ENCODE measurements at regions not wholly inside any gene's neighbourhood (a gene's known extent, or its start where the extent isn't known, plus 50 kb on each side); places are given as distances from the start of the nearest gene placed in this dataset.

GRCh38 chr6:68575765-68576439, 59.2 kb upstream of the ADGRB3 start:
- TF ChIP-seq CTCF (IDR thresholded peaks at IDR 0.05; ENCODE audit: insufficient read depth, missing control alignments) = no peak
- DNase-seq (ENCODE audit: insufficient read length, low spot score) (no peak), FAIRE-seq (no peak)

- no peak for TF ChIP-seq CTCF (IDR thresholded peaks at IDR 0.05; ENCODE audit: insufficient read depth, missing control alignments)
- no peak for DNase-seq (ENCODE audit: insufficient read length, low spot score)
- FAIRE-seq = no peak
These were observed 62.1 kb upstream of the ADGRB3 start for GRCh38 chr6:68572975-68573374.

DNA sequence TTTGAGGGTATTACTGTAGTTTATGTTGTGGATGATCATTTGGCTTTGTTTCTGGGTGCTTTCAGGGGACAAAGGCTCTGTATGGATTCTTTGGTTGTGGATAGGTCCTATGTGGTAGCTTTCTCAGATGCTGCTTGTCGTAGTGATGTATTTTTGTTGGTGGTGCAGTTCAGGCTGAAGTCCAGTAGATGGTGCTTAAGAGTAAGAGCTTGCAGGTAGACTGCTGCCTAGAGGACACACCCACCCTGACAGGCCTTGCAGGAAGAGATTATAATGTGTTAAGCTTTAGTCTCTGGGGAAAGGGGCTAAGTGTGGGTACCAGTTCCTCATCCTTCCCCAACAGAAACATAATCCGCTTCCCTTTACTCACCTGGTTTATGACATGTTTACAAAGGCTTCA, 62.6 kb upstream of the ADGRB3 start:
- peak; percentile 54 for TF ChIP-seq CTCF (IDR thresholded peaks at IDR 0.05; ENCODE audit: insufficient read depth, missing control alignments)
- FAIRE-seq (peak; percentile 88), DNase-seq (ENCODE audit: insufficient read length, low spot score) (peak; percentile 29)

GRCh38 chr6:68559716-68560115, 75.4 kb upstream of the ADGRB3 start:
- DNase-seq (ENCODE audit: insufficient read length, low spot score) (no peak), FAIRE-seq (peak; percentile 38)
- no peak for TF ChIP-seq CTCF (IDR thresholded peaks at IDR 0.05; ENCODE audit: insufficient read depth, missing control alignments)

DNA sequence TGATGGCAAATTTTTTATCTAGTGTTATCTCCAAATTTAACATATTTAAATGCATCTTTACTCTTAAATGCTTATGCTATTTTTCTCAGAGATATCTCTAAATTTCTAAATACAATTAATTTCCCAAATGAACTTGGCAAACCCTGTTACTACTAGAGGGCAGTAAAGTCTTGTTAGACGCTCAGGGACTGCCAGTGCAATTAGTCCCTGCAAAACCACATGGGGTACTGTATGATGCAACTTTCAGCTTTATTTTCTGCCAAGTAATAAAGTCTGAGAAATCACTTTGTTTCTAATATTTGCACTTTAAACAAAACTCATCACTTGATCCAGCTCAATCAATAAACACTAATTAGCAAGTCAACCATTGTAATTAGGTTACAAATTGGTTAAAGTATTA, 76.0 kb upstream of the ADGRB3 start:
- FAIRE-seq (no peak), DNase-seq (ENCODE audit: insufficient read length, low spot score) (no peak)
- TF ChIP-seq CTCF (IDR thresholded peaks at IDR 0.05; ENCODE audit: insufficient read depth, missing control alignments) = no peak

DNA sequence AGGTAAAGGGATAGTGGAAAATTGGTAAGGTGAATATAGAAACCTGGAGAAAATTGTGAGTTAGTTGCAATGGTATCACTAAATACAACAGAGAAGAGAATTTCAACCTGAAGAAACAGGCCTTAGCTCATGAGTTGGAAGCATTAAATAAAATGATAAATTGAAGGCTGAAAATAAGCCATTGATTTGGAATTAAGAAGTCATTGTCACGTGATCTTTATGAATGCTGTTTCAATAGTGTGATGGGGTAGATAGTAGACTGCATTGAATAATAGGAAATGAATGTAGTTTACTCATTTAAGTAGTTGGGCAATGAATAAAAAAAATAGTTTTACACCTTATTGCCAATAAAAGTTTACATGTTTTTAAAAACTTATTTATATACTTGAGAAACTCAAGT, 88.5 kb upstream of the ADGRB3 start:
- FAIRE-seq (no peak), DNase-seq (ENCODE audit: insufficient read length, low spot score) (no peak)
- TF ChIP-seq CTCF (IDR thresholded peaks at IDR 0.05; ENCODE audit: insufficient read depth, missing control alignments) = no peak

DNA sequence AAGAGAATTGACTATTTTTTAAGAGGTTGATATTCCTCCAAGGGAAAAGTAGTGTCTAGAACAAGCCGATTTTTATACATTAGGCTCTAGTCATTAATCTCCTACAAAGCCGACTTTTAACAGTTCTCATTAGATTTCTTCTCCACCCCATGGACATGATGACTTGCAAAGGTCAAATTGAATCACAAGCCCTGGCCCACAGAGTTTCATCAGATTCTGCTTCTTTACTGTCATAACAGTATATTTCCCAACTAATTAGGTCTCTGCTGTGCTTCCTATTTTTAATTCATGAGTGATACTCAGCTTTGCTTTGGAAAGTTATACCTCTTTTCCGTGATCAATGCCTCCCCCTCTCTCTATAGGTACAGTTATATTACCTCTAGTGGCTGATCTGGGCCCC, 90.6 kb upstream of the ADGRB3 start:
- no peak for TF ChIP-seq CTCF (IDR thresholded peaks at IDR 0.05; ENCODE audit: insufficient read depth, missing control alignments)
- FAIRE-seq (no peak), DNase-seq (ENCODE audit: insufficient read length, low spot score) (no peak)
